GM21526 (cell line): ENCODE measurements at regions not wholly inside any gene's neighbourhood (a gene's known extent, or its start where the extent isn't known, plus 50 kb on each side); places are given as distances from the start of the nearest gene placed in this dataset.

ENCODE experiments used
- ATAC-seq: cut with Tn5 transposase; IDR thresholded peaks from one replicate; pipeline ENCODE4 v1.9.1; 2021; ENCODE audit warnings: moderate library complexity; ENCODE audit not compliant: unreplicated experiment, low FRiP score

GRCh38 chr18:41758534-41758933, 196.5 kb upstream of the PIK3C3 start:
- no peak for ATAC-seq

- ATAC-seq = no peak
Observed at GRCh38 chr18:41756141-41756540, 198.9 kb upstream of the PIK3C3 start.

DNA sequence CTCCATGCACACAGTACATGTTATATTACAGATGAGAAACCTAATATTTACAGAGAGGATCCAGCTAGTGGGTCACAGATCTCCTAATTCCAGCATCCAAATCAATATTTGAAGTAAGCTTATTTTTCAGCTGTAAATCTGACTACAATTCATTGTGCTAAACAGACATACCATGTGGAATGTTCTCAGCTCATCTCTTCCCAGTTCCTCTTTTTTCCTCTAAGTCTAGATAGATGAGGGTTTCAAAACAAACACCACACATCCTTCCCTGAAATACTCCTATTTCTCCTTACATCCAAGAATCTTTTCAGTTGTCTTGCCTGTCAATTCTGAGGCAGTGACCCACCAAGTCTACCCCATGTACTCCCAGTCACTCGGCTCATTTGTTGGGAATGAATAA, 200.7 kb upstream of the PIK3C3 start:
- no peak for ATAC-seq

DNA sequence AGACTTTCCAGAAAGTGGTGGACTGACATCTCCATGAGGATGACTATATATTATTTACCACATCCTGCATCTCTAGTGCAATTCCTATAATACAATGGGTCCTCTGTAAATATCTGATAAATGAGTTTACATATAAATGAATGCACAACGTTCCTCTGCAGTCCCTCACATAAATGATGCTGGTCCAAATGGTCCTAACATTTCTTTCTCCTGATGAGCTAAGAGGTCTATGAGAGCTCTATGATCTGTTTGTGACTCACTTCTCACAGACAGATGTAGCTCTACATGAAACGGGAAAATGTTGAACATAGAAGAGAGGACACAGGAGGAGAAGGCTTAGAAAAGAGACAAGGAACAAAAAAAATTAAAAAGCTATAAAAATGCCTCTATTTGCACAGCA, 201.2 kb upstream of the PIK3C3 start:
- no peak for ATAC-seq

DNA sequence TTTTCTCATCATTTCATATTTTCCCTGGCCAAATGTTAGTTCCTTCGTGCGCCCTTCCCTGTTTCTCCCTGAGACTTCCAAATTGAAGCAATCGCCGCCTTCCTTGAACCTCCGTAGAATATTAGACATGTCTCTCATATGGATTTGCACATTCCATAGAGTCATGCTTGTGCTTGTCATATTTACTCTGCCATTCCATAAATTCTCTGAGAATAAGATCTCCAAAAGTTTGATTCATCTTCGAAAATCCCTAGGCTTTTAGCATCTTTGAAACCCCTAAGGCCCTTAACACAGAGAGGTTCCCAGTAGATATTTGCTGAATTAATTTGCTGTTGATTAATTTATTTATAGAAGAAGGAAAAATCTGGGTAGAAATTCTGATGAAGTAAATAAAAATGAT, 202.2 kb upstream of the PIK3C3 start:
- no peak for ATAC-seq

DNA sequence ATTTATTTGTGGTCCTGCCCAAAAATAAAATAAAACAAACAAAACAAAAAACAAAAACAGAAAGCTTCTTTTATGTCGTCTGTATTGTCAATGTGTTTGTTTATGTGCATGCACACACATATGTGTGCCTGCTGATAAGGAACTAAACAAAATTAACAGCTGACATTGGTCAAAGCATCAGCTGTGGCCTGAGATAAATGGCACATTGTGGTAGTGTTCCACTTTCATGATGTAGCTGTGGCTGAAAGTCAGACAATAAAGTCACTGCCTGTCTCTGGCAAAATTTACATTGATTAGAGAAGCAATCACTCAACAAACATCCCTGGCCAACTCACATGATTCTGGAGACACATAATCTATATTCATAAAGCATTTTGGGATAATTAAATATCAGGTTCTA, 203.4 kb upstream of the PIK3C3 start:
- ATAC-seq = no peak

DNA sequence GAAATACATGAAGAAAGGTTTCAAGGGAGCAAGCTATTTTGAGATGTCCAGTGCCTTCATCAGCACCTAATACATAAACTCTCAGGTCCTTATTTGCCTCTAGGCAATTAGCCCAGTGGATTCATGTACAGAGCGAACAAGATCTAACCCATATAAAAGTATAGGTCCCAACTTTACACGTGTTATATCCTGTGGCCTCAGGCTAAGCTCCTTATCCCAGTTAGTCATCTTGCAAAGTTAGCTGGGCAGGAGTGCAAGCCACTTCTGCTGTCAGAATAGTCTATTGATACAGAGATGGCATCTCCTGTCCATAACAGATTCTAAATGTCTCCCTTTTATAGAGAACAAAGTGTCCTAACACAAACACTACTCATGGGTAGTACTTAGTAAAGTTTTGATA, 203.9 kb upstream of the PIK3C3 start:
- ATAC-seq = no peak

DNA sequence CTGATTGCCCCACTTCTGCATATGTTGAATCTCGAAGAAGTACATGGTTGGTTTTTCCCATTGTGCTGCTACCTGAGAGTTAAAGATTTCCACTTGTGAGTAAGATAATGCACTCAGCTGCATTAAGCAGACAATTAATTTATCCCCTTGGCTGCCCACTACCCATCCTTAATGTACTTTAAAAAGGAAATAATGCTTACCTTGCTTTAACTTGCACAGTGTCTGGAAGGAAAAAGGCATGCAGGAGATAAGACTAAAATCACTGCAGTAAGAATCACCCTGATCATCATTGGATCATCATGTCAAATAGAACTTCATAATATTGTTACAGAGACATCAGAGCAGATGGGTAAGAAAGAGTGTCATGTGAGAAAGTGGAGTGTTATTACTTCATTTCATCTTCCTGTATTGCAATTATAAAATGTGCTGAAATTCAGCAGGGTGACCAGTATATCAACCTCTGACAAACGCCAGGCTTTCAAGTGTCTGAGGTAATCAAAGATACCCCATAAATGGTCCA, 207.3 kb upstream of the PIK3C3 start:
- no peak for ATAC-seq

GRCh38 chr18:41745166-41746049, 209.6 kb upstream of the PIK3C3 start:
- ATAC-seq = no peak

DNA sequence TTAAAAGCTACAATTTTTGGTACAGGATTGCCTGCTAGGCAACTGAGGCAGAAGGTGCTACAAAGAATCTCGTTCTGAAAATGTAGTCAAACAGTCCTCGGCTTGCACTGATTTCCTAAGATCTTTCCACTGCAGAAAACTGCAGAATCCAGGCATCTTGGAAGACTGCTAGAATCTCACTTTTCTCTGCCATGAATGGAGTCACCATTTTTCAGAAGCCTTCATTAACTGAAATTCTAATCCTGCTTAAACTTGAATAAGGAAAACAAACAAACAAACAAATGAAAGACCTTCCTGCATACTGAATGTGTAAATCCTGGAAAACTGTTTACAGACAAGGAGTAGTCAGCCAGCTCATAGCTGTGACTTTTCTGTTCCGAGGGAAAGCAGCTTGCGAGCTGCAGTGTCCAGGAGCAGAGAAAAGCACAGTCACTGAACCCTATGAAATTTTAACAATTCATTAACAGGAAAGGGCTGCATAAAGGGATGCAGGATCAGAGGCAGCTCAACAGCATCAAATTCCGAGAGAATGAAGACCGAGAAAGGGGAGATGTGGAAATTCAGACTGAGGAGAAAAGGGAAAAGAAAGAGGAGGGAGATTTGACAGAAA, 210.5 kb upstream of the PIK3C3 start:
- ATAC-seq = no peak

DNA sequence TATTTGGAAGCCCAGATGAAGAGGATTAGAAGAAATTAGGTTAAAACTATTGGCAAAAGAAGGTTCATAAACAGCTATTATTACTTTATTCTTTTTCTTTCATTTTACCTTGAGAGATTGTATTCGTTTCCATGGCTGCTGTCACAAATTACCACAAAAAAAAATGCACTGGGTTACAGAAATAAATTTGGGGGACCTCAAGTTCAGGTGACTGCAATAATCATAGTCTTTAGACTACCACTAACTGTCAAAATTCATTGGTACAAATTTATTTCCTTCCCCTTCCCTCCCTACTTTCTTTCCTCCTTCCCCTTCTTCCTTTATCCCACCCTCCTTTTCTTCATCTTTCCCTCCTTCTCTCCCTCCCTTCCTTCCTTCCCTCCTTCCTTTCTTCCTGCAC, 217.8 kb upstream of the PIK3C3 start:
- no peak for ATAC-seq

- no peak for ATAC-seq
Observed at GRCh38 chr18:41734917-41735316, 220.1 kb upstream of the PIK3C3 start.

- no peak for ATAC-seq
Observed at GRCh38 chr18:41732356-41732755, 222.7 kb upstream of the PIK3C3 start.

DNA sequence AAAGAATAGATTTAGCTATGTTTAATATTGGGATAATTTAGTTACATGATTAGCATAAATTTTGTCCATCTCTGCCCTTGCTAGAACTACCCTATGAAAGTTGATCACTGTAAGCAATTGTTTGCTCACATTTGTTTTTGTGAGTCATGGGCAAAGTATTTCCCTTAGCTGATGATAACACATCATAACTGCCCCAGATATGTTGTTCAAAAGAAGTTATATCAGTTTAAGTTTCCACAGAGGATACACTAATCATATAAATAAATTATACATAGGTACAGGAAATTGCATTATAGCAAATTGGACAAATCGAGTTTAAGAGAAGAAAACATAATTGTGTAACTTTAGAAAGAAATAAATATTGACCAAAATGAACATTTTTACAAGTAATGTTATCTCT, 223.2 kb upstream of the PIK3C3 start:
- no peak for ATAC-seq

DNA sequence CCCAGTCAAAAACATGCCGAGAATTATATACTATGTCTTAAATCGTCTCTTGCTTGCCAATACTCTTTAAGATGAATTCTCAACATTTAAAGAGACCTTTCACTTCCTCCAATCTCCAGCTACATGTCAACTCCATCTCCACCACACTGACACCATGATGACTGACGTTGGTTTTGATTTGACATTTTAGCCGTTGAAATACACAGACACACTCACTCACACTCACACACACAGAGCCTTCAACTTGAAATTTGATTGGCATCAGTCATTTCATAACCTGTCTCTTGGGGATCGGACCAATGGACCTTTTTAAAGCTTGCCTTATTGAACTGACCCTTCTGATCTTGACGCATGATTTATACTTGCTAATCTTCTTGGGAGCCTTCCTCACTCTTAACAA, 230.8 kb upstream of the PIK3C3 start:
- ATAC-seq = no peak

GRCh38 chr18:41721103-41721790, 233.8 kb upstream of the PIK3C3 start:
- no peak for ATAC-seq

- ATAC-seq = no peak
Observed at GRCh38 chr18:41720226-41720625, 234.8 kb upstream of the PIK3C3 start.

DNA sequence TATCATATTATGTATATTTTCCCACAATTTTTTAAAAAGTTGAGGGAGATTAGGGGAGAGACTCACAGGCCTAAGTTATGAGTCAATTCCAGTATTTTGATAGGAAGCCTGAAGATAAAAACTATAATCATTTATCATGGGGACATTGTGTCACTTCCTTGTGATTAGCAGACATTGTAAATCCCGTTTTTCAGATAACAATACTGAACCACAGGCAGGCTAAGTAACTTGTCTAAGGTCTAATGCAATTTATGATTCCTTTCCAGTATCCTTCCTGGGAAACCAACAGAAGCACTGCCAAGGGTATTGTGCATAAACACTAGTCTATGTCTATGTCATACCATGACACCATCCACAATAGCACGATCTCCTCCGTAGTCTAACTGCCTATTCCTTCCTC, 235.2 kb upstream of the PIK3C3 start:
- ATAC-seq = no peak

- no peak for ATAC-seq
Observed at GRCh38 chr18:41714872-41715271, 240.2 kb upstream of the PIK3C3 start.

- ATAC-seq = no peak
Observed at GRCh38 chr18:41713969-41714825, 240.8 kb upstream of the PIK3C3 start.
